ENCODE measurements at regions not wholly inside any gene's neighbourhood (a gene's known extent, or its start where the extent isn't known, plus 50 kb on each side); places are given as distances from the start of the nearest gene placed in this dataset.

DNA sequence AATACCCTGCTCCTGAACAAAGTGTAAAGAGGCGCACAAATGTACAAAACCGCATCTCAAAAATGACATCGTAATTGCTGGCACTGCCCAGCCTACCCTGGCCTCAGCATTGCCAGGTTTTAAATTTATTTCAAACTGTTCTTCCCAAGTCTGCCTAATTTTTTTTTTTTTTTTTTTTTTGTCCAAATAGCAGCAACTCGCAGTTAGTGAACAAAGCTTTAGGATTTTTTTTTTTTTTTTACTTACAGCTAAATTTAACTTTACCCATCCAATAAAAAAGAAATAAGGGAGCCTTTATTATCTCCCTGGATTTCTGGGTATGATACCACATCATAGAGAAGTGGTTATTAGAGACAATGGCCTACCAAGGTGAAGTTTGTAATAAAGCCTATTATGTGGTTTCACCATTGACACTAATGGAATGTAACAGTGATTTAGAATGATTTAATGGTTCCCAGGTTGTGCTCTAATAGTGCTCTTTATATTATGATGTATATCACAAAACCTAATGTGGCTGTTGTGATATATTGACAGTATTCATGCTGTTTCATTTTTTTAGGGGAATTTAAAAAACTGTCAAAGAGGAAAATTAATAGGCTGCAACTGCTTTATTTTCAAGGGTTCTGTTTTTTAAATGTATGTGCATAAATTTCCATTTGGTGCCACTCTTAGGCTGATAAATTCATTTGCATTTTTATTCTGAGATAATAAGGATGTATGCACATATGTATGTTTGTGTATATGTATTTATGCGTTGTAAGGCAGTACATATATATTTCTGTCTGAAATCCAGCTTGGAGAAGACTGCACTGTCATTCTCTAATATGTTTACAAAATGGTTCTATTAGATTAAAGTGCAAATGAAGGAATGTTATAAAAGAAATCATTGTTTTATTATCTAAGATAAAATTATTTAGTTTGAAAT is 309.0 kb downstream of the TFEC start:
- Histone ChIP-seq H3K4me1 (ENCODE audit: control insufficient read depth in 1 of 2, insufficient read depth in 2 of 2, low read length in 2 of 2) (no peaks in the 10 kb centered on the region), H3K27ac (ENCODE audit: low read depth, low read length) (no peak overlapping the region), H3K4me3 (ENCODE audit: low read depth in 1 of 2, low read length in 2 of 2) (no peak overlapping the region), H3K27me3 (ENCODE audit: control insufficient read depth in 1 of 2, insufficient read depth in 2 of 2, low read length in 2 of 2) (no peaks in the 10 kb centered on the region), H3K9me3 (ENCODE audit: control insufficient read depth in 1 of 2, low read length in 2 of 2) (no peaks in the 10 kb centered on the region), H3K9ac (ENCODE audit: low read depth in 1 of 2, low read length in 2 of 2) (no peak overlapping the region), H3K36me3 (ENCODE audit: control insufficient read depth in 1 of 2, insufficient read depth in 2 of 2, low read length in 2 of 2) (no peaks in the 10 kb centered on the region)

DNA sequence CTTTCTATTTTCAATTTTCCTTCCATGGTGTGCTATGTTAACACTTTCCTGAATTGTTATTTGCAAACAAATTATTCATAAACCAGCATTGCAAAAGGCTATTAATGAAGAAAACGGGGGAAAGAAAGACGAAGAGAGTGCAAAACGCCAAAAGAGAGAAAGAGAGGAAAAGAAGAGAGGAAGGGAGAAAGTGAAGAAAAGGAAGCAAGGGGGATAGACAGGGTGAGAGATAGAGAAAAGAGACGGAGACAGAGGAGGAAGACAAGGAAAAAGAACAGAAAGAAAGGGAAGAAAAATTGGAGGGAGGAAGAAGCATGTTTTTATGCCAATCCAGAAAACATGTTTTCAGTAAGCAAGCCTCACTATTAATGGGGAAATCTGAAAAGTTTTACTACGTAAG is 310.6 kb downstream of the TFEC start:
- H3K4me1 ChIP-seq (ENCODE audit: control insufficient read depth in 1 of 2, insufficient read depth in 2 of 2, low read length in 2 of 2): no peaks in the 10 kb centered on the region
- H3K36me3 ChIP-seq (ENCODE audit: control insufficient read depth in 1 of 2, insufficient read depth in 2 of 2, low read length in 2 of 2): no peaks in the 10 kb centered on the region
- H3K9me3 ChIP-seq (ENCODE audit: control insufficient read depth in 1 of 2, low read length in 2 of 2): no peaks in the 10 kb centered on the region
- H3K27me3 ChIP-seq (ENCODE audit: control insufficient read depth in 1 of 2, insufficient read depth in 2 of 2, low read length in 2 of 2): no peaks in the 10 kb centered on the region
- H3K27ac ChIP-seq (ENCODE audit: low read depth, low read length): no peak overlapping the region
- H3K9ac ChIP-seq (ENCODE audit: low read depth in 1 of 2, low read length in 2 of 2): no peak overlapping the region
- no peak overlapping the region for H3K4me3 ChIP-seq (ENCODE audit: low read depth in 1 of 2, low read length in 2 of 2)

- Histone ChIP-seq H3K9me3 (ENCODE audit: control insufficient read depth in 1 of 2, low read length in 2 of 2) (no peaks in the 10 kb centered on the region), H3K27me3 (ENCODE audit: control insufficient read depth in 1 of 2, insufficient read depth in 2 of 2, low read length in 2 of 2) (no peaks in the 10 kb centered on the region), H3K4me1 (ENCODE audit: control insufficient read depth in 1 of 2, insufficient read depth in 2 of 2, low read length in 2 of 2) (no peaks in the 10 kb centered on the region), H3K27ac (ENCODE audit: low read depth, low read length) (no peak overlapping the region), H3K36me3 (ENCODE audit: control insufficient read depth in 1 of 2, insufficient read depth in 2 of 2, low read length in 2 of 2) (no peaks in the 10 kb centered on the region), H3K9ac (ENCODE audit: low read depth in 1 of 2, low read length in 2 of 2) (no peak overlapping the region), H3K4me3 (ENCODE audit: low read depth in 1 of 2, low read length in 2 of 2) (no peak overlapping the region)
Measured at GRCh38 chr7:115709664-115710063, 320.9 kb downstream of the TFEC start.

DNA sequence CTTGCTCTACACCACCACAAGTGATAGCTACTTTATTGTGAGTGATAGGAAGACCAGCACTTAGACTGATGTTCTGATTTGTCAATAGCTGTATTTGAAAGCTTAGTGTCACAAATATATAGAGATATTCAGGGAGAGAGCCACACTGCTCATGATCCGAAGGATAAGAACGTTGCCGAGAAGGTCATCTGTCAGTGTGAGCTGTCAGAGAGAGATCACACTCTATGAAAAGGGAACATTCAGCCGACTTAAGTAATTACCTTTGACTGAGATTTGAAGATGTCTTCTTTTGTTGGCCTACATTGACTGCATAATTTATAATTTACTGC is 322.6 kb downstream of the TFEC start:
- no peaks in the 10 kb centered on the region for H3K27me3 ChIP-seq (ENCODE audit: control insufficient read depth in 1 of 2, insufficient read depth in 2 of 2, low read length in 2 of 2)

DNA sequence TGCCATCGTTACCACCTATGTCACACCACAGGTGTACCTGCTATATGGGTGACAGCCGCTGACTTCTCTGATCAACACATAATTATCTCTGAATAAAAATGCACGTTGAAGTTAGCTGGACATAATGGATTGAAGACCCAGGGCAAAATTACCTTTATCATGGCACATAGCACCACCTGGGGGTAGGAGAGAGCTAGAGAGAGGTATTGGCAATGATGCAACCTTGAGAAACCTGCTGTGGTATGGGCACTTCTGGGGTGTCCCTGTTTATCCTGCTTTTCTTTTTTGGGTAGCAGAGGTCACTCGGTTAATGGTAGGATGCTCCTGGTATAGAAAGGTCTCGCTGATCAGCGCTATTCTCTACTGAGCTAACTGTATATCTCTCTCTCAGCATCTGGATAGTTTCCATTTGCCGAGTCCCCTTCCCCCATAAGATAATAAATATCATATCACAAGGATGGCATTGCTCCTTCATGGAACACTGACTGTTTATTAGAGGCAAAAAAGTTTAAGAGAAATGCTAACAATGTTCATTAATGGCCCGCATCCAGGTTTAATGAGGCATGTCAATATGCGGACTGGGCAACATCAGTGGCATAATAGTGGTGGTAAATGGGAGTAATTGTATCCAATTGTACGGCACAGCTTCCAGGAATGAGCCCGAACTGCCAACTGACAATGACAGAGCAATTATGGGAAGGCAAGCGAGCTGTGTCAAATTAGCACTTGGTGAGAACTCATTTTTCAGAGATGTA is 323.1 kb downstream of the TFEC start:
- Histone ChIP-seq H3K4me3 (ENCODE audit: low read depth in 1 of 2, low read length in 2 of 2) (no peak overlapping the region), H3K9me3 (ENCODE audit: control insufficient read depth in 1 of 2, low read length in 2 of 2) (no peaks in the 10 kb centered on the region), H3K27ac (ENCODE audit: low read depth, low read length) (no peak overlapping the region), H3K36me3 (ENCODE audit: control insufficient read depth in 1 of 2, insufficient read depth in 2 of 2, low read length in 2 of 2) (no peaks in the 10 kb centered on the region), H3K9ac (ENCODE audit: low read depth in 1 of 2, low read length in 2 of 2) (no peak overlapping the region), H3K4me1 (ENCODE audit: control insufficient read depth in 1 of 2, insufficient read depth in 2 of 2, low read length in 2 of 2) (no peaks in the 10 kb centered on the region), H3K27me3 (ENCODE audit: control insufficient read depth in 1 of 2, insufficient read depth in 2 of 2, low read length in 2 of 2) (no peaks in the 10 kb centered on the region)

More for the DNA sequence above, 322.6 kb downstream of the TFEC start:
- H3K4me3 ChIP-seq (ENCODE audit: low read depth in 1 of 2, low read length in 2 of 2): no peak overlapping the region
- no peaks in the 10 kb centered on the region for H3K4me1 ChIP-seq (ENCODE audit: control insufficient read depth in 1 of 2, insufficient read depth in 2 of 2, low read length in 2 of 2)
- no peaks in the 10 kb centered on the region for H3K36me3 ChIP-seq (ENCODE audit: control insufficient read depth in 1 of 2, insufficient read depth in 2 of 2, low read length in 2 of 2)
- H3K27ac ChIP-seq (ENCODE audit: low read depth, low read length): no peak overlapping the region
- no peaks in the 10 kb centered on the region for H3K9me3 ChIP-seq (ENCODE audit: control insufficient read depth in 1 of 2, low read length in 2 of 2)
- no peak overlapping the region for H3K9ac ChIP-seq (ENCODE audit: low read depth in 1 of 2, low read length in 2 of 2)

DNA sequence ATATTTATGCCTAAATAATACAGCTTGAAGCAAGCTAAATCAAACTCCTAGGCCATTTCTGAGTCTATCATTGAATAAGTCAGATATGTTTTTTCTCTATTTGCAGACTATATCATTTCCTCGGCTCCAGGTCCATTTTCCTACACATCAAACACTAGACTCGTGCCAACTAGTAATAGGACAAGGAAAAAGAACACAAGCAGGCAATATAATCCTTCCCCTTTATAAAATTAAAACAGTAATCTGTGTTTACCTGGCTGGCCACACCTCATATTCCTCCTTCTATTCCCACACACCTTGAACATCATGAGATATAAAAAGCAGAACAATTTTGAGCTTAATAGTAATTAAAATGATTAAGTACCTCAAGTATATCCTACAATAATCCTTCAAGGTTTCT is 325.7 kb downstream of the TFEC start:
- H3K9ac ChIP-seq (ENCODE audit: low read depth in 1 of 2, low read length in 2 of 2): no peak overlapping the region
- H3K36me3 ChIP-seq (ENCODE audit: control insufficient read depth in 1 of 2, insufficient read depth in 2 of 2, low read length in 2 of 2): no peaks in the 10 kb centered on the region
- no peaks in the 10 kb centered on the region for H3K4me1 ChIP-seq (ENCODE audit: control insufficient read depth in 1 of 2, insufficient read depth in 2 of 2, low read length in 2 of 2)
- no peak overlapping the region for H3K4me3 ChIP-seq (ENCODE audit: low read depth in 1 of 2, low read length in 2 of 2)
- H3K27me3 ChIP-seq (ENCODE audit: control insufficient read depth in 1 of 2, insufficient read depth in 2 of 2, low read length in 2 of 2): no peaks in the 10 kb centered on the region
- no peak overlapping the region for H3K27ac ChIP-seq (ENCODE audit: low read depth, low read length)
- no peaks in the 10 kb centered on the region for H3K9me3 ChIP-seq (ENCODE audit: control insufficient read depth in 1 of 2, low read length in 2 of 2)

DNA sequence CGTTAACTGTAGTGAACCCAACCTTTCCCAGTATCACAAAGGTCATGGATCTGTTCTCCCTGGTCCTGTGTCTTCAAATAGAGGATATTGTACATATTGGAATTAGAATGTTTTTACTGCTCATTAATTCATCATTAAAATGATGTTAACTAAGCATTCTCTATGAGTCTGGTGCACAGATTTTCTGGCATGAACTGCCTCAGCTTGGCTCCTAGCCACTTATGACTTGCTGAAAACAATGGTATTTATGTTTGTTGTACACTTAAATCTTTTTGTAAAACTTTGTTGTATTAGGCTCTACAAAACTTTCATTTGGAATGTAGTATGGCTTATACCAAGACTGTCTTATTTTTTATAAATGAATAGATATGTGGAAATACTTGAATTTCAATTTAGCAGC is 329.4 kb downstream of the TFEC start:
- no peaks in the 10 kb centered on the region for H3K27me3 ChIP-seq (ENCODE audit: control insufficient read depth in 1 of 2, insufficient read depth in 2 of 2, low read length in 2 of 2)
- H3K9me3 ChIP-seq (ENCODE audit: control insufficient read depth in 1 of 2, low read length in 2 of 2): no peaks in the 10 kb centered on the region
- H3K4me3 ChIP-seq (ENCODE audit: low read depth in 1 of 2, low read length in 2 of 2): no peak overlapping the region

GRCh38 chr7:115694424-115694823 is 336.1 kb downstream of the TFEC start:
- H3K4me3 ChIP-seq (ENCODE audit: low read depth in 1 of 2, low read length in 2 of 2): no peak overlapping the region

More for the DNA sequence above, 329.4 kb downstream of the TFEC start:
- H3K36me3 ChIP-seq (ENCODE audit: control insufficient read depth in 1 of 2, insufficient read depth in 2 of 2, low read length in 2 of 2): no peaks in the 10 kb centered on the region
- no peak overlapping the region for H3K27ac ChIP-seq (ENCODE audit: low read depth, low read length)
- H3K4me1 ChIP-seq (ENCODE audit: control insufficient read depth in 1 of 2, insufficient read depth in 2 of 2, low read length in 2 of 2): no peaks in the 10 kb centered on the region
- no peak overlapping the region for H3K9ac ChIP-seq (ENCODE audit: low read depth in 1 of 2, low read length in 2 of 2)

DNA sequence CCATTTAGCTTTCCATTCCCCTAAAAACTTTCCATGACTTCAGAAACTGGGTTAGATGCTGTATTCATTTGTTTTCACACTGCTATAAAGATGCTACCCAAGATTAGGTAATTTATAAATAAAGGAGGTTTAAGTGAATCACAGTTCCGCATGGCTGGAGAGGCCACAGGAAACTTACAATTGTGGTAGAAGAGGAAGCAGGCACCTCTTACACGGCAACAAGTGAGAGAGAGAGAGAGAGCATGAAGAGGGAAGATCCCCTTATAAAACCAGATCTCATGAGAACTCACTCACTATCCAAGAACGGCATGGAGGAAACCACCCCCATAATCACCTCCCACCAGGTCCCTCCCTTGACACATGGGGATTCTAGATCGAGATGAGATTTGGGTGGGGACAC is 336.8 kb downstream of the TFEC start:
- Histone ChIP-seq H3K4me1 (ENCODE audit: control insufficient read depth in 1 of 2, insufficient read depth in 2 of 2, low read length in 2 of 2) (no peaks in the 10 kb centered on the region), H3K9me3 (ENCODE audit: control insufficient read depth in 1 of 2, low read length in 2 of 2) (no peaks in the 10 kb centered on the region), H3K4me3 (ENCODE audit: low read depth in 1 of 2, low read length in 2 of 2) (no peak overlapping the region), H3K36me3 (ENCODE audit: control insufficient read depth in 1 of 2, insufficient read depth in 2 of 2, low read length in 2 of 2) (no peaks in the 10 kb centered on the region), H3K27me3 (ENCODE audit: control insufficient read depth in 1 of 2, insufficient read depth in 2 of 2, low read length in 2 of 2) (no peaks in the 10 kb centered on the region), H3K9ac (ENCODE audit: low read depth in 1 of 2, low read length in 2 of 2) (no peak overlapping the region), H3K27ac (ENCODE audit: low read depth, low read length) (no peak overlapping the region)

More at GRCh38 chr7:115694424-115694823, 336.1 kb downstream of the TFEC start:
- Histone ChIP-seq H3K27me3 (ENCODE audit: control insufficient read depth in 1 of 2, insufficient read depth in 2 of 2, low read length in 2 of 2) (no peaks in the 10 kb centered on the region), H3K9ac (ENCODE audit: low read depth in 1 of 2, low read length in 2 of 2) (no peak overlapping the region), H3K27ac (ENCODE audit: low read depth, low read length) (no peak overlapping the region), H3K4me1 (ENCODE audit: control insufficient read depth in 1 of 2, insufficient read depth in 2 of 2, low read length in 2 of 2) (no peaks in the 10 kb centered on the region), H3K9me3 (ENCODE audit: control insufficient read depth in 1 of 2, low read length in 2 of 2) (no peaks in the 10 kb centered on the region), H3K36me3 (ENCODE audit: control insufficient read depth in 1 of 2, insufficient read depth in 2 of 2, low read length in 2 of 2) (no peaks in the 10 kb centered on the region)

GRCh38 chr7:115689941-115690340 is 340.6 kb downstream of the TFEC start:
- Histone ChIP-seq H3K9ac (ENCODE audit: low read depth in 1 of 2, low read length in 2 of 2) (no peak overlapping the region), H3K9me3 (ENCODE audit: control insufficient read depth in 1 of 2, low read length in 2 of 2) (no peaks in the 10 kb centered on the region), H3K27me3 (ENCODE audit: control insufficient read depth in 1 of 2, insufficient read depth in 2 of 2, low read length in 2 of 2) (no peaks in the 10 kb centered on the region), H3K4me3 (ENCODE audit: low read depth in 1 of 2, low read length in 2 of 2) (no peak overlapping the region), H3K36me3 (ENCODE audit: control insufficient read depth in 1 of 2, insufficient read depth in 2 of 2, low read length in 2 of 2) (no peaks in the 10 kb centered on the region), H3K27ac (ENCODE audit: low read depth, low read length) (no peak overlapping the region), H3K4me1 (ENCODE audit: control insufficient read depth in 1 of 2, insufficient read depth in 2 of 2, low read length in 2 of 2) (no peaks in the 10 kb centered on the region)
